CD4-positive, alpha-beta T cell treated with Interleukin-10 for 1 hour (primary cell): ENCODE measurements at regions not wholly inside any gene's neighbourhood (a gene's known extent, or its start where the extent isn't known, plus 50 kb on each side); places are given as distances from the start of the nearest gene placed in this dataset.

Experiments used
- DNase-seq: peaks from one replicate; pipeline ENCODE4 v3.0.0-alpha.2; 2020

GRCh38 chr15:91523596-91523995, 329.9 kb upstream of the SLCO3A1 start:
- no peak for DNase-seq

GRCh38 chr15:91524534-91524933, 329.0 kb upstream of the SLCO3A1 start:
- no peak for DNase-seq

DNA sequence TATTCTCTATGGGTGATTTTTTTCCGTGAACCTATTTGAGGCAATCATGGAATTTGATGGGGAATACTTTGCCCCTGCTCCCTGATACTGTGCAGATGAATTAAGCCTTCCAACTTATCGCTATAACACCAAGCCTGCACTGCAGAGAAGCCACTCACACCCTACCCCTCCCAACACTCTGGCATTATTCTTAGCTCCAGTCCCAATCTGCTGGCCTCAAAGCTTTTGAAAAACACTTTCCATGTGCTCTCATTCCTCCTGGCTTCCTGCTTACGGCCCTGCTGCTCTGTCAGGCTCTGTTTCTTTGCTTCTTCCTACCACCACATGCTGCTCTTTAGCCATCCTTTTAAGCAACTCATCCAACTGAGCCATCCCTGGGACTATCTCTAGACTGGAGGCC, 327.8 kb upstream of the SLCO3A1 start:
- DNase-seq: no peak

DNA sequence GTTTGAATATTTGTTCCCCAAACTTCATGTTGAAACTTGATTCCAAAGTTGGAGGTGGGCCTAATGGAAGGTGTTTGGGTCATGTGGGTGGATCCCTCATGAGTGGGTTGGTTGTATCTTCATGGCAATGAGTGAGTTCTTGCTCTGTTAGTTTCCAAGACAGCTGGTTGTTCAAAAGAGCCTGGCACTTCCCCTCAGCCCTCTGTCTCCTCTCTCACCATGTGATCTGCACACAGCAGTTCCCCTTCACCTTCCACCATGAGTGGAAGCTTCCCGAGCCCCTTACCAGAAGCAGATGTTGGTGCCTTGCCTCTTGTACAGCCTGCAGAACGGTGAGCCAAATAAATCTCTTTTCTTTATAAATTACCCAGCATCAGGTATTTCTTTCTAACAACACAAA, 327.1 kb upstream of the SLCO3A1 start:
- DNase-seq: no peak

GRCh38 chr15:91528801-91529200, 324.7 kb upstream of the SLCO3A1 start:
- no peak for DNase-seq

DNA sequence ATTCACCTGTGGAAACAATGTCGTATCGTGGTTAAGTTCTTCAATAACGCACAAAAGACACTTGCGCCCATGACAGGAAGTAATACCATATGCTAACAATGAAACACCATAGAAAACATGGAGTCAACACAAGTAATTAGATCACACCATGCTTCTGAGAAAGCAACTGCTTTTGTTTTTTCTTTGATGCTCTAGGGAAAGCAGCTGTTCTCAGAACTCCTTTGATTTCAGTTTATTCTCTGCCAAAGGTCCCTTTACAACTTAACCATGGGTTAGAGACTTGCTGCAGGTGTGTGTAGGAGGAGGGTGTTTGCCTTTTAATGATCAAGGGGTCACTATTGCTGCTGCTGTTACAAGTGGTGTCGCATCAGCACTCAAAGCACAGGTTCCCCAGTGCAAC, 324.0 kb upstream of the SLCO3A1 start:
- DNase-seq: no peak

GRCh38 chr15:91530279-91530678, 323.2 kb upstream of the SLCO3A1 start:
- no peak for DNase-seq

DNA sequence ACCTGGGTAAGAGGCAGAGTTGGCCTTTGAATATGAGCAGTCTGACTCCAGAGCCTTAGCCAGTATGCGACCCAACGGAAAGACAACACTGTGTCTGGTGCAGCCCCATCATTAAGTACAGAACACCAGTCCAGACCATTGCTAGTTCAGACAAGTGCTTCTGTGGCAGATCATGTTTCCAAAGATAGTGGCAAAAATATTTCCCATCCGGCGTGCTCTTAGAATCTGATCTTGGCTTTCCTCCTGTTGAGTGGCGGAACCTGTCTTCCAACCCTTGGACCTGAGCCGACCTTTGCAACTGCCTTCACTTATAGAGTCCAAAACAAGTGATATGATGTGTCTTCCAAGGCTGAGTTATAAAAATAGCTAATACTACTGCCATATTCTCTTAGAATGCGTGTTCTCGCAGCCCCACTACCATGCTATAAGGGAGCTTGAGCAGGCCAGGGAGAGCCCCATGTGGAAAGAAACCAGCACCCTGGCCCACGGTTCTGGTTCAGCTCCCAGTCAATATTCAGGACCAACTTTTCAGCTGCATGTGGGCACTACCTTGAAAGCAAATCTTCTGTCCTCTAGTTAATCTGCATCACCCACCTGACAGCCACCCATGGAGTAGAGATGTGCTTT, 322.4 kb upstream of the SLCO3A1 start:
- no peak for DNase-seq

DNA sequence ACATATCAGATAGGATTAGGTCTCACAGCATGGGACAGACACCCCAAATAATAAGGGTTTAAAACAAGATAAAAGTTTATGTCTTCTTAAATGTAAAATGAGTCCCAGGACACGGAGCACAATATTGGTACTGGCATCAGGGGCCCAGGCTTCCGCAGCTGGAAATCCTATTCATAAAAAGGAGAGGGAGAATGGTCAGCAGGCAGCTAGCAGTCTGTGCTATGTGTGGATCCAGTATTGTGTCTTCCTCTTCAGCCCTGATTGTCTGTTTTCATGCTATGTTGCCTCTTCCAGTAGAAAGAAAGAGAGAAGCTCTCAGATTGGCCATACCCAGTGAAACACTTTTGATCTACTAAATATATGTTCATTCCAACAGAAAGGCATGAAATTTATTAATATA, 319.3 kb upstream of the SLCO3A1 start:
- DNase-seq: no peak

DNA sequence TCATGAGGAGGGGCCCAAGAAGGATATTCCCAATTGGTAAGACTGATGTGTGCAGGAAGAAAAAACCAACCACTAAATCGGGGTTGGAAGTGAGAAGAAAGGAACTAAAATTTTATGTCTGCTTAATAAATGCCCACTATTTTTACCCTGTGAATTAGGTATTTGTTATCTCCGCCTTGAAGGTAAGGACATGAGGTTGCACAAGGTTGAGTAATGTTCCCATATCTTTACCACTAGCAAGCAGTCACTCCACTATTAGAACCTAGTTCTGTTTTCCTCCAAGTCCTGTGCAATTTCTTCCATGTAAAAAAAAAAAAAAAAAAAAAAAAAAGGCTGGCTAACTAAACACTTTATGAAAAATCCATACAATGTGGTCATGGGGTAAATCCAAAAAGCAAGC, 318.5 kb upstream of the SLCO3A1 start:
- no peak for DNase-seq

GRCh38 chr15:91535856-91536500, 317.5 kb upstream of the SLCO3A1 start:
- DNase-seq: no peak

GRCh38 chr15:91537856-91538255, 315.7 kb upstream of the SLCO3A1 start:
- no peak for DNase-seq

- no peak for DNase-seq
Observed at GRCh38 chr15:91538782-91539181, 314.7 kb upstream of the SLCO3A1 start.

DNA sequence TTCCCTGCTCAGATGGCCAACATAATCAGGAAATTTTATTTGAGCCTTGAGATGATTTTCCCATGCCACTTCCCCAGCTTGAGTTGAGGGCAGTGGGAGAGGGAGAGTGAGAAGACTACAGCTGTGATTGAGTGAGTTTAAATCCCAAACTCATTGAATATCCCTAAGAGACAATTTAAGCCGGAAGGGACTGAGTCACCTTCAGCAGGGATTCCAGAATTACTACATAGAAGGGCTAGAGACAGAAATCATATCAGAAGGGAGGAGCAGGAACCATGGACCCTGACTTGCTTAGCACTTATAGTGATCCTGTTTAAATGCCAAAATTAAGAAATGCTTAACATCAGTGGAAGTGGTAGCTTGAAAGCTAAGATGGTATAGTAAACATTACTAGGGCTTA, 312.2 kb upstream of the SLCO3A1 start:
- DNase-seq: no peak

- no peak for DNase-seq
Observed at GRCh38 chr15:91542226-91542625, 311.3 kb upstream of the SLCO3A1 start.

DNA sequence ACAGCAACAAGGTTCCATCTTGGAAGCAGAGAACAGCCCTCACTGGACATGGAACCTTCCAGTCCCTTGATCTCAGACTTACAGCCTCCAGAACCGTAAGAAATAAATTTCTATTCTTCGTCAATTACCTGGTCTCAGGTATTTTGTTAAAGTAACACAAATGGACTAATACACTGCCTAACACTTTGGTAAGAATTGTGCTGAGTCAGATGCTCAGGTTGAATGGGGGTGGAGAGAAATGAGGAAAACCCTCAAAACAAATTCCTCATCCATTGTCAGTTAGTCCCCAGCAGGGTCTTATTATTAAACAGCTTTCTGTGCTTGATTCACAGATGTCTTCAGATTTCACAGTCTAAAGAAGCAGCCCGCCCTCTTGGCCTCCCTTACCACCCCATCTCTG, 306.2 kb upstream of the SLCO3A1 start:
- DNase-seq: no peak

GRCh38 chr15:91548549-91548948, 305.0 kb upstream of the SLCO3A1 start:
- DNase-seq: no peak

DNA sequence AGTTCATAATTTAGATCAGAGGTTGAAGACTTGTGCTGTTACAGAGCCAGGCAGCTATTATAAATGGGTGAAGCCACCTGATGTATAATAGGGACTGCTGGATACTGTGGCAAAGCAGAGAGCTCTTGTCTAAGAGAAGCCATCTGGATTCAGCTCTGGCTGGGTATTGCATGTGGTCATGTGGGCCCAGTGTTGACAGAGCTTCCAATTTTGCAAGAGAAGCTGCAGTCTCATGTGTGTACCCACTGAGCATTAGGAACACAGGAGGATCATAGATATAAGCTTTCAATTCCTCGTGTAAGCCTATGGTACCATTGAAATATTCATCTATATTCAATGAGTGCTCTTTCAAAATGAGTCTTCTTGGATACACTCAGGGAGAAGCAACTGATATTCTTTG, 303.9 kb upstream of the SLCO3A1 start:
- DNase-seq: no peak

DNA sequence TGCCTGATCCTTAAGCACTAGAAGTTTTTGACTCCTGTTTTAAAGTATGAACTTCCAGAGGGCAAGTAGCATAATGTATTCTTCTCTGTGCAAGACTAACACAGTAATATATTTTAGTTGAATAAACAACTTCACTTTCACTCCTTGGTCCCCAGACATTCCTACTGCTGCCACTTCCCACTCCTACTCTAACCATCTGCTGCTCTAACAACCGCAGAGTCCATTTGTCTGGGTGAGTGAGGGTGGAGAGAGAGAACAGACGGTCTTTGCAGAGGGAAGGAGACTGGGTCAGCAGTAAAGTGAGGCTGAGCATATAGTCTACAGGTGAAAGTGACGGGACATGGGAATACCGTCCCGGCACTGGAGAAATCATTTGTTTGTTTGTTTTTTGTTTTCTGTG, 301.0 kb upstream of the SLCO3A1 start:
- no peak for DNase-seq

DNA sequence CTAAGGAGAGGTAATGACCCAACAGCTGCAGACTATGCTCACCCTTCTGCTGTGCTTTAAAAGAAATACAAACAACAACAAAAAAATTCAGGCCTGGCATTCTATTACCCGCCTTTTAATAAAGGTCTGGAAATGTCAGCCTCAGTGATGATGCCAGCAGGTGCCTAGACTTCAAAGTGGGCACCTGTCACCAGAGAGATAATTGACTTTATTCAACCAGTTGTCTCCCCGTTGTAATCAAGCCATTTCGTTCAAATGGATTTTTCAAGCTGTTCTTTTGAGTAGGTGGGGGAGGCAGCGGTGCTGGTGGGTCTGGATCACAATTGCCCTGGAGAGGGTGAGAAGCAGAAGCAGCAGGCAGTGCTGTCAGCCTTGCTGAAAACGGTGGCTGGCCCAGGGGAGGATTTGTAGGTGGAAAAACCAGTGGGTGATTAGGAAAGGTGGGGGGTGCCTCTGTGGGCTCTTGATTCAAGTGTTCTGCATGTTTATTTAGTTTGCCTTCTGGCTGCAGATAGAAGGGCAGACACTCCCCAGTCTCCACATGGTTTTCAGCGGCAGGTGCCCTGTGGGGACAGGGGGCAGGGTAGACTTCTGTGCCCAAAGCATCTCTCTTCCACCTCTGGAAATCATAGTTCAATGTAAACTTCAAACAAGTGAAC, 300.2 kb upstream of the SLCO3A1 start:
- DNase-seq: no peak

GRCh38 chr15:91555312-91555711, 298.2 kb upstream of the SLCO3A1 start:
- DNase-seq: no peak

- no peak for DNase-seq
Observed at GRCh38 chr15:91556926-91557325, 296.6 kb upstream of the SLCO3A1 start.

- no peak for DNase-seq
Observed at GRCh38 chr15:91559066-91559465, 294.4 kb upstream of the SLCO3A1 start.

- no peak for DNase-seq
Observed at GRCh38 chr15:91561371-91562100, 292.0 kb upstream of the SLCO3A1 start.
